H9 (cell line): ENCODE measurements at regions not wholly inside any gene's neighbourhood (a gene's known extent, or its start where the extent isn't known, plus 50 kb on each side); places are given as distances from the start of the nearest gene placed in this dataset.

Experiments
- DNase-seq: peaks from one replicate; pipeline ENCODE4 v3.0.0-alpha.2; 2017
- H2AFZ ChIP-seq: one replicate; pipeline ENCODE4 v1.6.1; 2013; ENCODE audit warnings: mild to moderate bottlenecking, low read length, control low read depth, moderate library complexity
- H2AK5ac ChIP-seq: 2 replicates; pipeline ENCODE4 v1.6.1; 2013; ENCODE audit warnings: low read length, control low read depth, mixed read lengths; ENCODE audit not compliant: insufficient read length
- H2BK120ac ChIP-seq: one replicate; pipeline ENCODE4 v1.6.1; 2013; ENCODE audit warnings: low read depth, mild to moderate bottlenecking, low read length, control low read depth, inconsistent platforms; ENCODE audit not compliant: poor library complexity, severe bottlenecking
- H2BK12ac ChIP-seq: 2 replicates; pipeline ENCODE4 v1.6.1; 2013; ENCODE audit warnings: low read length, control low read depth, mixed read lengths, low read depth; ENCODE audit not compliant: insufficient read length
- H2BK15ac ChIP-seq: 2 replicates; pipeline ENCODE4 v1.6.1; 2013; ENCODE audit warnings: low read depth, low read length, control low read depth
- H2BK20ac ChIP-seq: one replicate; pipeline ENCODE4 v1.6.1; 2013; ENCODE audit warnings: low read depth, mild to moderate bottlenecking, low read length, control low read depth, inconsistent platforms; ENCODE audit not compliant: poor library complexity, severe bottlenecking
- H2BK5ac ChIP-seq: 2 replicates; pipeline ENCODE4 v1.6.1; 2013; ENCODE audit warnings: low read length, control low read depth, mixed read lengths; ENCODE audit not compliant: insufficient read length
- H3K14ac ChIP-seq: 2 replicates; pipeline ENCODE4 v1.6.1; 2013; ENCODE audit warnings: low read length, control low read depth; ENCODE audit not compliant: insufficient read depth
- H3K18ac ChIP-seq: 2 replicates; pipeline ENCODE4 v1.6.1; 2013; ENCODE audit warnings: low read depth, mild to moderate bottlenecking, mixed read lengths, low read length, control low read depth; ENCODE audit not compliant: insufficient read length
- H3K23ac ChIP-seq: 2 replicates; pipeline ENCODE4 v1.6.1; 2013; ENCODE audit warnings: low read length, control low read depth, mixed read lengths, low read depth; ENCODE audit not compliant: insufficient read length
- H3K23me2 ChIP-seq: 2 replicates; pipeline ENCODE4 v1.6.1; 2013; ENCODE audit warnings: low read depth, mild to moderate bottlenecking, mixed read lengths, low read length, control low read depth; ENCODE audit not compliant: insufficient read length, poor library complexity, severe bottlenecking
- H3K27ac ChIP-seq: 2 replicates; pipeline ENCODE4 v1.5.1; 2013; ENCODE audit warnings: low read length, control low read depth, mixed read lengths, low read depth; ENCODE audit not compliant: insufficient read length
- H3K27me3 ChIP-seq: 2 replicates; pipeline ENCODE4 v1.6.1; 2013; ENCODE audit warnings: low read length, control low read depth, inconsistent platforms; ENCODE audit not compliant: insufficient read depth
- H3K4ac ChIP-seq: 2 replicates; pipeline ENCODE4 v1.6.1; 2013; ENCODE audit warnings: low read depth, mild to moderate bottlenecking, control low read depth, inconsistent platforms, low read length, moderate library complexity
- H3K4me1 ChIP-seq: 2 replicates; pipeline ENCODE4 v1.6.1; 2013; ENCODE audit warnings: low read length, control low read depth, inconsistent platforms; ENCODE audit not compliant: insufficient read depth
- H3K4me2 ChIP-seq: 2 replicates; pipeline ENCODE4 v1.6.1; 2013; ENCODE audit warnings: low read length, control low read depth, mixed read lengths; ENCODE audit not compliant: insufficient read length, insufficient read depth
- H3K56ac ChIP-seq: 2 replicates; pipeline ENCODE4 v1.6.1; 2013; ENCODE audit warnings: low read depth, mild to moderate bottlenecking, mixed read lengths, low read length, control low read depth; ENCODE audit not compliant: insufficient read length
- H3K79me1 ChIP-seq: 2 replicates; pipeline ENCODE4 v1.6.1; 2013; ENCODE audit warnings: low read depth, mild to moderate bottlenecking, moderate library complexity, low read length, control low read depth, inconsistent platforms; ENCODE audit not compliant: insufficient read depth, poor library complexity, severe bottlenecking
- H3K79me2 ChIP-seq: 2 replicates; pipeline ENCODE4 v1.6.1; 2013; ENCODE audit warnings: low read length, control low read depth, inconsistent platforms; ENCODE audit not compliant: insufficient read depth
- H3K9ac ChIP-seq: 2 replicates; pipeline ENCODE4 v1.6.1; 2013; ENCODE audit warnings: low read length, control low read depth, mixed read lengths; ENCODE audit not compliant: insufficient read length; ENCODE audit errors: extremely low read depth
- H3K9me3 ChIP-seq: one replicate; pipeline ENCODE4 v1.6.1; 2013; ENCODE audit warnings: low read depth, low read length, inconsistent platforms; ENCODE audit not compliant: control insufficient read depth
- H3T11ph ChIP-seq: one replicate; pipeline ENCODE4 v1.6.1; 2013; ENCODE audit warnings: mild to moderate bottlenecking, low read length, control low read depth, inconsistent platforms
- H4K20me1 ChIP-seq: one replicate; pipeline ENCODE4 v1.6.1; 2013; ENCODE audit not compliant: control insufficient read depth, insufficient read length, insufficient read depth
- H4K5ac ChIP-seq: 2 replicates; pipeline ENCODE4 v1.6.1; 2013; ENCODE audit warnings: low read depth, mild to moderate bottlenecking, mixed read lengths, low read length, control low read depth; ENCODE audit not compliant: insufficient read length
- H4K8ac ChIP-seq: replicated peaks from 2 replicates; pipeline ENCODE4 v1.6.1; 2013; ENCODE audit warnings: low read length, control low read depth, mixed read lengths, low read depth; ENCODE audit not compliant: insufficient read length
- H4K91ac ChIP-seq: 2 replicates; pipeline ENCODE4 v1.6.1; 2013; ENCODE audit warnings: low read depth, mild to moderate bottlenecking, moderate library complexity, mixed read lengths, low read length, control low read depth; ENCODE audit not compliant: insufficient read length
- H3K27ac Mint-ChIP-seq, 3 experiments: 2 replicates in 2 of 3; 3 replicates in 1 of 3; pipeline ENCODE4 v1.8.0; 2020 to 2021; ENCODE audit warnings: mixed read lengths in 3 of 3, mild to moderate bottlenecking in 1 of 3, moderate library complexity in 1 of 3
- H3K27me3 Mint-ChIP-seq: 2 replicates; pipeline ENCODE4 v1.8.0; 2021; ENCODE audit warnings: low read depth, mild to moderate bottlenecking, moderate library complexity, mixed read lengths
- H3K36me3 Mint-ChIP-seq, 3 experiments: 2 replicates in 2 of 3; 3 replicates in 1 of 3; pipeline ENCODE4 v1.8.0; 2020 to 2021; ENCODE audit warnings: low read depth in 3 of 3, mixed read lengths in 3 of 3; ENCODE audit not compliant: insufficient read depth in 1 of 3
- H3K4me1 Mint-ChIP-seq, 2 experiments: 2 replicates each; pipeline ENCODE4 v1.8.0; 2020; ENCODE audit warnings: mixed read lengths in 2 of 2
- H3K4me3 Mint-ChIP-seq, 2 experiments: 2 replicates in 1 of 2; 3 replicates in 1 of 2; pipeline ENCODE4 v1.8.0; 2020 to 2021; ENCODE audit warnings: mild to moderate bottlenecking in 2 of 2, mixed read lengths in 2 of 2, moderate library complexity in 1 of 2
- H3K9me3 Mint-ChIP-seq, 2 experiments: 2 replicates in 1 of 2; 3 replicates in 1 of 2; pipeline ENCODE4 v1.8.0; 2020; ENCODE audit warnings: mild to moderate bottlenecking in 2 of 2, mixed read lengths in 2 of 2, moderate library complexity in 1 of 2
- CTCF ChIP-seq: fragments of 200-600 bp; sonication (generic); conservative IDR thresholded peaks from 3 replicates; pipeline ENCODE4 v1.8.0; 2021; ENCODE audit warnings: antibody characterized with exemption, mild to moderate bottlenecking
- WGBS: extraction: QIAGEN DNeasy Blood & Tissue Kit; methylation state at CpG from one replicate; pipeline ENCODE4 v1.1.7; 2013; ENCODE audit warnings: missing lambda C conversion rate, low lambda C conversion rate, mixed read lengths; ENCODE audit not compliant: insufficient read length; ENCODE audit errors: extremely low coverage; 5-methylcytosine and 5-hydroxymethylcytosine counted together

- H2AFZ ChIP-seq = no peak overlapping the region
- no peak overlapping the region for H3K27ac Mint-ChIP-seq
- no peak overlapping the region for H4K91ac ChIP-seq
- H2BK20ac ChIP-seq = no peak overlapping the region
- H3K36me3 Mint-ChIP-seq = peaks cover 2 to 13% (median 2%) of the 10 kb centered on the region in 3 experiments; a peak in 4 of 7 replicates
- H3K79me2 ChIP-seq = no peaks in the 10 kb centered on the region
- no peak overlapping the region for H3T11ph ChIP-seq
- no peak overlapping the region for H3K4ac ChIP-seq
- H4K5ac ChIP-seq = no peak overlapping the region
- H3K56ac ChIP-seq = no peak overlapping the region
- no peak overlapping the region for H3K14ac ChIP-seq
- H4K8ac ChIP-seq = no peak overlapping the region
- no CpG with 5 or more reads among the region's 2 CpGs for WGBS
- DNase-seq = no peak
- no peak overlapping the region for H2BK15ac ChIP-seq
- no peaks in the 10 kb centered on the region for H3K27me3 ChIP-seq
- H3K27me3 Mint-ChIP-seq = no peaks in the 10 kb centered on the region
- H3K4me3 Mint-ChIP-seq = no peak overlapping the region
- no peaks in the 10 kb centered on the region for H3K23me2 ChIP-seq
- H3K9ac ChIP-seq = no peak overlapping the region
- no peaks in the 10 kb centered on the region for H4K20me1 ChIP-seq
- H3K79me1 ChIP-seq = no peaks in the 10 kb centered on the region
- no peak overlapping the region for H3K23ac ChIP-seq
- no peak overlapping the region for H3K27ac ChIP-seq
- H2BK120ac ChIP-seq = no peak overlapping the region
- H2BK5ac ChIP-seq = no peak overlapping the region
- no peak overlapping the region for H3K4me2 ChIP-seq
- no peaks in the 10 kb centered on the region for H3K4me1 Mint-ChIP-seq
- H2AK5ac ChIP-seq = no peak overlapping the region
- no peak overlapping the region for H3K18ac ChIP-seq
- no peak overlapping the region for H2BK12ac ChIP-seq
- no peaks in the 10 kb centered on the region for H3K4me1 ChIP-seq
- H3K9me3 Mint-ChIP-seq = peaks cover 11 to 17% of the 10 kb centered on the region in 2 experiments
- no peaks in the 10 kb centered on the region for H3K9me3 ChIP-seq
- TF ChIP-seq CTCF = no peak
These were observed 641.5 kb downstream of the LRFN5 start for GRCh38 chr14:42248131-42248530.
